GM12878 (cell line): ENCODE measurements at regions not wholly inside any gene's neighbourhood (a gene's known extent, or its start where the extent isn't known, plus 50 kb on each side); places are given as distances from the start of the nearest gene placed in this dataset.

Experiments
- CHD4 ChIP-seq: fragments of 200-600 bp; sonication (generic); IDR thresholded peaks from 2 replicates; pipeline ENCODE4 v1.6.1; 2016; ENCODE audit warnings: mild to moderate bottlenecking
- CTCF ChIP-seq, 3 experiments: IDR thresholded peaks in 2 of 3; conservative IDR thresholded peaks in 1 of 3; 2 replicates each; pipeline ENCODE4 v1.5.1; 2011; ENCODE audit warnings: low read depth in 3 of 3, low read length in 3 of 3, mild to moderate bottlenecking in 3 of 3, control low read depth in 2 of 3, moderate library complexity in 2 of 3, inconsistent platforms in 1 of 3, mixed read lengths in 1 of 3; ENCODE audit not compliant: control insufficient read depth in 2 of 3, insufficient read depth in 1 of 3; ENCODE audit errors: extremely low read depth in 1 of 3
- EP300 ChIP-seq, 2 experiments: fragments of 150-350 bp in 1 of 2; IDR thresholded peaks; 2 replicates each; pipeline ENCODE4 v1.6.1; 2011 to 2012; ENCODE audit warnings: low read depth in 2 of 2, low read length in 2 of 2, borderline replicate concordance in 1 of 2, improper control_type of control experiment in 1 of 2, inconsistent platforms in 1 of 2; ENCODE audit not compliant: control insufficient read depth in 1 of 2
- RCOR1 ChIP-seq: conservative IDR thresholded peaks from 2 replicates; pipeline ENCODE4 v1.6.1; 2012; ENCODE audit warnings: low read depth, low read length, improper control_type of control experiment
- TAF1 ChIP-seq: IDR thresholded peaks from 2 replicates; pipeline ENCODE4 v1.6.1; 2011; ENCODE audit warnings: mild to moderate bottlenecking, low read depth, low read length, borderline replicate concordance
- TCF12 ChIP-seq: IDR thresholded peaks from 2 replicates; pipeline ENCODE4 v1.6.1; 2011; ENCODE audit warnings: low read depth, mild to moderate bottlenecking, low read length
- YBX1 ChIP-seq: fragments of 450-650 bp; IDR thresholded peaks from 2 replicates; pipeline ENCODE4 v1.6.1; 2016; ENCODE audit warnings: antibody characterized with exemption
- ZBTB33 ChIP-seq: fragments of 450-650 bp; IDR thresholded peaks from 2 replicates; pipeline ENCODE4 v1.6.1; 2017; ENCODE audit warnings: mild to moderate bottlenecking

GRCh38 chr4:38406243-38406642, 257.8 kb upstream of the KLF3 start:
- TF ChIP-seq TAF1 (no peak), YBX1 (no peak), CTCF (IDR thresholded peaks at IDR 0.05 in 2 of 3, conservative IDR thresholded peaks at IDR 0.05 in 1 of 3; ENCODE audit: control insufficient read depth in 2 of 3, extremely low read depth in 1 of 3, insufficient read depth in 1 of 3, low read depth in 3 of 3, low read length in 3 of 3) (no peak), TCF12 (no peak), EP300 (IDR thresholded peaks at IDR 0.05; ENCODE audit: borderline replicate concordance in 1 of 2, control insufficient read depth in 1 of 2, low read depth in 2 of 2, low read length in 2 of 2) (no peak), RCOR1 (no peak), CHD4 (no peak), ZBTB33 (no peak)
